ENCODE measurements at regions not wholly inside any gene's neighbourhood (a gene's known extent, or its start where the extent isn't known, plus 50 kb on each side); places are given as distances from the start of the nearest gene placed in this dataset.

DNA sequence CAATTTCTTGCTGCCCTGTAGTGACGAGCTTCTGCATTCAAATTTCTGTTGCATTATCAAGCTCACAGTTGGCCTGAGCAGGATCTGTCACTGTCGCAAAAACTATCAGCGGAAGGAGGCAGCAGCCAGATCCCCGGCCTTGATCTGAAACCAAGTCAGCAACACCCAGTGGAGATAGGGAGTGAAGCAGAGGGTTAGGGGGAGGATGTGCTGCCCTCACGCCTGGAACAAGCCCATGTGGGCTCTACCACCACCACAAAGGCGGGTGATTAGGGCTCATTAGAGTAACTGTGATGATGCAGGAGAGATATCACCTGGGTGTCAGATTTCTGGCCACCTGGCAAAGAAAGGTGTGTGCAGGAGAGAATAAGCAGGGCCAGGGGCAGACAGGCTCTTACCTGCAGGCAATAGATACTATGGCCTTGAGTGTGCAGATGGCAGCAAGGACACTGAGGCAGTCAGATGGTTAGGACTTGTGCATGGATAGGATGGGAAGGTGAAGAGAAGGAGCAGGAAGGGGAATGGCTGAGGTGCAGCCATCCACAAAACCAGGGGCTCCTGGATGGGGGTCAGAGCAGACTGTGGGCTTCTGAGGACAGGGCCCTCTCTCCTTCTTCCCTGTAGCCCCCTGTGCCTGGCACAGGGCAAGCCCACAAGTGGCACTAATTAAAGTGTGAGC is 417.3 kb downstream of the RPS24 start:
- H3K4me3 ChIP-seq (ENCODE audit: low read depth, low read length, poor library complexity, severe bottlenecking), result no peak overlapping the region
- H3K36me3 ChIP-seq (ENCODE audit: insufficient read depth, low read length, poor library complexity, severe bottlenecking), result no peaks in the 10 kb centered on the region
- H3K9me3 ChIP-seq (ENCODE audit: low read depth, low read length, poor library complexity, severe bottlenecking), result no peaks in the 10 kb centered on the region
- ChIA-PET CTCF (no interaction called here), POLR2A (ENCODE audit: low non-redundant PET) (no interaction called here)
- intact Hi-C loops (cut with micrococcal nuclease; ENCODE audit: unreplicated experiment), result no loop called here
- no TSS peak for BruUV-seq (replicated peaks)
- DNase-seq (ENCODE audit: low spot score), result no peak
- no peak overlapping the region for H3K27ac ChIP-seq (ENCODE audit: low read depth, low read length, poor library complexity, severe bottlenecking)
- TF ChIP-seq EZH2 (IDR thresholded peaks at IDR 0.05; ENCODE audit: borderline replicate concordance, low read depth, low read length, poor library complexity, severe bottlenecking) (no peak), CTCF (conservative IDR thresholded peaks at IDR 0.05; ENCODE audit: low read depth, low read length) (no peak)
- no peaks in the 10 kb centered on the region for H3K27me3 ChIP-seq (replicated peaks; ENCODE audit: insufficient read depth, low read depth, low read length, poor library complexity)
- H3K4me1 ChIP-seq (ENCODE audit: insufficient read depth, low read length, poor library complexity, severe bottlenecking), result peaks cover 20% of the 10 kb centered on the region

DNA sequence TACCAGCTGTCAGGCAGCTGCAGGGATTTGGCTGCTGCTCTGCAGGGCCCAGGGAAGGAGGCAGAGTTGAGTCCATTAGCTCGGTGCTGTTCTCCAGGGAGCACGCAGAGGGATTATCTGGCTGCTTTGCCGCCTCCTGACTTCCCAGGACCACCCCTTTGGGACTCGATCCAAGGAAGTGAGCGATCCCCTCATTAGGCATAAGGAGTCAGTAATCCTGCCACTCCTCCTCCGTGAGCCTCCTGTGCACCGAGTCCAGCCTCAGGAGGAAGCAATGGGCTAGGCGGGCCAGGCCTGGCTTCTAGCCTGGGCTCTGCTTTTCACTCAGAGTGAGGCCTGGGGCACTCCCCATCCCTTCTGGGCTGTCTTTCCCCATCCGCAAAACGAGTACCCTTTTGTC is 417.9 kb downstream of the RPS24 start:
- Histone ChIP-seq H3K9me3 (ENCODE audit: low read depth, low read length, poor library complexity, severe bottlenecking) (no peaks in the 10 kb centered on the region), H3K4me3 (ENCODE audit: low read depth, low read length, poor library complexity, severe bottlenecking) (no peak overlapping the region), H3K36me3 (ENCODE audit: insufficient read depth, low read length, poor library complexity, severe bottlenecking) (no peaks in the 10 kb centered on the region), H3K27me3 (replicated peaks; ENCODE audit: insufficient read depth, low read depth, low read length, poor library complexity) (no peaks in the 10 kb centered on the region), H3K27ac (ENCODE audit: low read depth, low read length, poor library complexity, severe bottlenecking) (no peak overlapping the region), H3K4me1 (ENCODE audit: insufficient read depth, low read length, poor library complexity, severe bottlenecking) (peaks cover 22% of the 10 kb centered on the region)
- TF ChIP-seq CTCF (conservative IDR thresholded peaks at IDR 0.05; ENCODE audit: low read depth, low read length) (0 out of 2 replicates have a peak, but pooled peaks have one; percentile 12), EZH2 (IDR thresholded peaks at IDR 0.05; ENCODE audit: borderline replicate concordance, low read depth, low read length, poor library complexity, severe bottlenecking) (no peak)
- DNase-seq (ENCODE audit: low spot score), result peak; percentile 93
- intact Hi-C loops (cut with micrococcal nuclease; ENCODE audit: unreplicated experiment), result no loop called here
- no TSS peak for BruUV-seq (replicated peaks)
- POLR2A ChIA-PET (ENCODE audit: low non-redundant PET), result no interaction called here
- CTCF ChIA-PET, result no interaction called here

GRCh38 chr10:78454123-78454645 is 420.5 kb downstream of the RPS24 start:
- intact Hi-C loops (cut with micrococcal nuclease; ENCODE audit: unreplicated experiment), result no loop called here
- no peaks in the 10 kb centered on the region for H3K36me3 ChIP-seq (ENCODE audit: insufficient read depth, low read length, poor library complexity, severe bottlenecking)
- no peak overlapping the region for H3K4me3 ChIP-seq (ENCODE audit: low read depth, low read length, poor library complexity, severe bottlenecking)
- no peaks in the 10 kb centered on the region for H3K9me3 ChIP-seq (ENCODE audit: low read depth, low read length, poor library complexity, severe bottlenecking)
- CTCF ChIA-PET, result no interaction called here
- POLR2A ChIA-PET (ENCODE audit: low non-redundant PET), result no interaction called here
- BruUV-seq (replicated peaks), result no TSS peak
- H3K27me3 ChIP-seq (replicated peaks; ENCODE audit: insufficient read depth, low read depth, low read length, poor library complexity), result no peaks in the 10 kb centered on the region
- H3K27ac ChIP-seq (ENCODE audit: low read depth, low read length, poor library complexity, severe bottlenecking), result no peak overlapping the region
- no peak for TF ChIP-seq CTCF (conservative IDR thresholded peaks at IDR 0.05; ENCODE audit: low read depth, low read length)
- TF ChIP-seq EZH2 (IDR thresholded peaks at IDR 0.05; ENCODE audit: borderline replicate concordance, low read depth, low read length, poor library complexity, severe bottlenecking), result no peak
- H3K4me1 ChIP-seq (ENCODE audit: insufficient read depth, low read length, poor library complexity, severe bottlenecking), result peaks cover 22% of the 10 kb centered on the region
- DNase-seq (ENCODE audit: low spot score), result no peak
